ENCODE measurements at regions not wholly inside any gene's neighbourhood (a gene's known extent, or its start where the extent isn't known, plus 50 kb on each side); places are given as distances from the start of the nearest gene placed in this dataset.

DNA sequence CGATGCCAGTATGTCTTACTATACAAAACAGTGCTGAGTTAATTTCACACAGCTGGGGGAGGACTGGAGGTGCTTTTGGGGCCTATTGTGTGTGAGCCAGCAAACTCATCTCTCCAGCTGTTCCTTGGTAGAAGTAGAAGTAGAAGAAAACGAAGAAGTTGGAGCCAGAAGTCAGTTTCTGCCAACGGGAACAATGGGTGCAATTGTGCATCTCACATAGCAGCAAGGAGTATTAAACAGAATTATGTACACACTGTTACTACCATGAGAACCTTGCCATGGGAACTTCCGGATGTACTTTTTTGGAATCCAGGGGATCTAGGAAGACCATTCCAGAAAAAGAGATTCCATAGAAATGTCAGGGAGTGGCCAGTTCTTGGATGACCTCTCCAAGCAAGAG, 88.6 kb downstream of the VCPKMT start:
- no peaks in the 10 kb centered on the region for H3K27me3 ChIP-seq (ENCODE audit: insufficient read depth)
- H3K9me3 Mint-ChIP-seq, result no peaks in the 10 kb centered on the region; the same call in 2 of the 3 replicates
- H3K27ac ChIP-seq (ENCODE audit: low read depth), result no peak overlapping the region
- no peak for ATAC-seq
- no peaks in the 10 kb centered on the region for H3K36me3 ChIP-seq (ENCODE audit: insufficient read depth)
- no peaks in the 10 kb centered on the region for H3F3A ChIP-seq (replicated peaks; ENCODE audit: low read depth)
- no peaks in the 10 kb centered on the region for H3K4me1 Mint-ChIP-seq
- H3K27ac Mint-ChIP-seq, result no peak overlapping the region
- no peak overlapping the region for H3K4me3 ChIP-seq
- H2AFZ ChIP-seq, result no peak overlapping the region
- no peak overlapping the region for H3K4me3 Mint-ChIP-seq
- H3K27me3 Mint-ChIP-seq (ENCODE audit: insufficient read depth, low read depth, poor library complexity), result no peaks in the 10 kb centered on the region
- no peaks in the 10 kb centered on the region for H3K4me1 ChIP-seq (ENCODE audit: insufficient read depth)
- no peaks in the 10 kb centered on the region for H3K9me2 ChIP-seq (ENCODE audit: insufficient read depth)
- DNase-seq (ENCODE audit: low spot score), result no peak
- H3K36me3 Mint-ChIP-seq (ENCODE audit: low read depth), result peaks cover 3% of the 10 kb centered on the region; the same call in 1 of the 3 replicates
- no peaks in the 10 kb centered on the region for H3K79me2 ChIP-seq (replicated peaks; ENCODE audit: insufficient read depth)
- no peak overlapping the region for H3K4me2 ChIP-seq
- TF ChIP-seq, protein P1, sequence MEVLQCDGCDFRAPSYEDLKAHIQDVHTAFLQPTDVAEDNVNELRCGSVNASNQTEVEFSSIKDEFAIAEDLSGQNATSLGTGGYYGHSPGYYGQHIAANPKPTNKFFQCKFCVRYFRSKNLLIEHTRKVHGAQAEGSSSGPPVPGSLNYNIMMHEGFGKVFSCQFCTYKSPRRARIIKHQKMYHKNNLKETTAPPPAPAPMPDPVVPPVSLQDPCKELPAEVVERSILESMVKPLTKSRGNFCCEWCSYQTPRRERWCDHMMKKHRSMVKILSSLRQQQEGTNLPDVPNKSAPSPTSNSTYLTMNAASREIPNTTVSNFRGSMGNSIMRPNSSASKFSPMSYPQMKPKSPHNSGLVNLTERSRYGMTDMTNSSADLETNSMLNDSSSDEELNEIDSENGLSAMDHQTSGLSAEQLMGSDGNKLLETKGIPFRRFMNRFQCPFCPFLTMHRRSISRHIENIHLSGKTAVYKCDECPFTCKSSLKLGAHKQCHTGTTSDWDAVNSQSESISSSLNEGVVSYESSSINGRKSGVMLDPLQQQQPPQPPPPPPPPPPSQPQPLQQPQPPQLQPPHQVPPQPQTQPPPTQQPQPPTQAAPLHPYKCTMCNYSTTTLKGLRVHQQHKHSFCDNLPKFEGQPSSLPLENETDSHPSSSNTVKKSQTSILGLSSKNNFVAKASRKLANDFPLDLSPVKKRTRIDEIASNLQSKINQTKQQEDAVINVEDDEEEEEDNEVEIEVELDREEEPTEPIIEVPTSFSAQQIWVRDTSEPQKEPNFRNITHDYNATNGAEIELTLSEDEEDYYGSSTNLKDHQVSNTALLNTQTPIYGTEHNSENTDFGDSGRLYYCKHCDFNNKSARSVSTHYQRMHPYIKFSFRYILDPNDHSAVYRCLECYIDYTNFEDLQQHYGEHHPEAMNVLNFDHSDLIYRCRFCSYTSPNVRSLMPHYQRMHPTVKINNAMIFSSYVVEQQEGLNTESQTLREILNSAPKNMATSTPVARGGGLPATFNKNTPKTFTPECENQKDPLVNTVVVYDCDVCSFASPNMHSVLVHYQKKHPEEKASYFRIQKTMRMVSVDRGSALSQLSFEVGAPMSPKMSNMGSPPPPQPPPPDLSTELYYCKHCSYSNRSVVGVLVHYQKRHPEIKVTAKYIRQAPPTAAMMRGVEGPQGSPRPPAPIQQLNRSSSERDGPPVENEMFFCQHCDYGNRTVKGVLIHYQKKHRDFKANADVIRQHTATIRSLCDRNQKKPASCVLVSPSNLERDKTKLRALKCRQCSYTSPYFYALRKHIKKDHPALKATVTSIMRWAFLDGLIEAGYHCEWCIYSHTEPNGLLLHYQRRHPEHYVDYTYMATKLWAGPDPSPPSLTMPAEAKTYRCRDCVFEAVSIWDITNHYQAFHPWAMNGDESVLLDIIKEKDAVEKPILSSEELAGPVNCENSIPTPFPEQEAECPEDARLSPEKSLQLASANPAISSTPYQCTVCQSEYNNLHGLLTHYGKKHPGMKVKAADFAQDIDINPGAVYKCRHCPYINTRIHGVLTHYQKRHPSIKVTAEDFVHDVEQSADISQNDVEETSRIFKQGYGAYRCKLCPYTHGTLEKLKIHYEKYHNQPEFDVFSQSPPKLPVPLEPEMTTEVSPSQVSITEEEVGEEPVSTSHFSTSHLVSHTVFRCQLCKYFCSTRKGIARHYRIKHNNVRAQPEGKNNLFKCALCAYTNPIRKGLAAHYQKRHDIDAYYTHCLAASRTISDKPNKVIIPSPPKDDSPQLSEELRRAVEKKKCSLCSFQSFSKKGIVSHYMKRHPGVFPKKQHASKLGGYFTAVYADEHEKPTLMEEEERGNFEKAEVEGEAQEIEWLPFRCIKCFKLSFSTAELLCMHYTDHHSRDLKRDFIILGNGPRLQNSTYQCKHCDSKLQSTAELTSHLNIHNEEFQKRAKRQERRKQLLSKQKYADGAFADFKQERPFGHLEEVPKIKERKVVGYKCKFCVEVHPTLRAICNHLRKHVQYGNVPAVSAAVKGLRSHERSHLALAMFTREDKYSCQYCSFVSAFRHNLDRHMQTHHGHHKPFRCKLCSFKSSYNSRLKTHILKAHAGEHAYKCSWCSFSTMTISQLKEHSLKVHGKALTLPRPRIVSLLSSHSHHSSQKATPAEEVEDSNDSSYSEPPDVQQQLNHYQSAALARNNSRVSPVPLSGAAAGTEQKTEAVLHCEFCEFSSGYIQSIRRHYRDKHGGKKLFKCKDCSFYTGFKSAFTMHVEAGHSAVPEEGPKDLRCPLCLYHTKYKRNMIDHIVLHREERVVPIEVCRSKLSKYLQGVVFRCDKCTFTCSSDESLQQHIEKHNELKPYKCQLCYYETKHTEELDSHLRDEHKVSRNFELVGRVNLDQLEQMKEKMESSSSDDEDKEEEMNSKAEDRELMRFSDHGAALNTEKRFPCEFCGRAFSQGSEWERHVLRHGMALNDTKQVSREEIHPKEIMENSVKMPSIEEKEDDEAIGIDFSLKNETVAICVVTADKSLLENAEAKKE (CRISPR knock-in tag; IDR thresholded peaks at IDR 0.05), result no peak
- TF ChIP-seq, protein P2, sequence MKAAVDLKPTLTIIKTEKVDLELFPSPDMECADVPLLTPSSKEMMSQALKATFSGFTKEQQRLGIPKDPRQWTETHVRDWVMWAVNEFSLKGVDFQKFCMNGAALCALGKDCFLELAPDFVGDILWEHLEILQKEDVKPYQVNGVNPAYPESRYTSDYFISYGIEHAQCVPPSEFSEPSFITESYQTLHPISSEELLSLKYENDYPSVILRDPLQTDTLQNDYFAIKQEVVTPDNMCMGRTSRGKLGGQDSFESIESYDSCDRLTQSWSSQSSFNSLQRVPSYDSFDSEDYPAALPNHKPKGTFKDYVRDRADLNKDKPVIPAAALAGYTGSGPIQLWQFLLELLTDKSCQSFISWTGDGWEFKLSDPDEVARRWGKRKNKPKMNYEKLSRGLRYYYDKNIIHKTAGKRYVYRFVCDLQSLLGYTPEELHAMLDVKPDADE (IDR thresholded peaks at IDR 0.05), result no peak
- TF ChIP-seq JUNB (IDR thresholded peaks at IDR 0.05; ENCODE audit: unreplicated experiment), result no peak
- no peak for TF ChIP-seq NANOG (IDR thresholded peaks at IDR 0.05; ENCODE audit: borderline replicate concordance)
- no peak for TF ChIP-seq ZNF331 (CRISPR knock-in tag; IDR thresholded peaks at IDR 0.05; ENCODE audit: low read depth)
- no peak for TF ChIP-seq CREB1 (CRISPR knock-in tag; IDR thresholded peaks at IDR 0.05; ENCODE audit: low read depth)
- no peak for TF ChIP-seq POLR2AphosphoS5 (IDR thresholded peaks at IDR 0.05; ENCODE audit: low read depth)
- no peak for TF ChIP-seq ZNF114 (CRISPR knock-in tag; IDR thresholded peaks at IDR 0.05)
- TF ChIP-seq, protein P3, sequence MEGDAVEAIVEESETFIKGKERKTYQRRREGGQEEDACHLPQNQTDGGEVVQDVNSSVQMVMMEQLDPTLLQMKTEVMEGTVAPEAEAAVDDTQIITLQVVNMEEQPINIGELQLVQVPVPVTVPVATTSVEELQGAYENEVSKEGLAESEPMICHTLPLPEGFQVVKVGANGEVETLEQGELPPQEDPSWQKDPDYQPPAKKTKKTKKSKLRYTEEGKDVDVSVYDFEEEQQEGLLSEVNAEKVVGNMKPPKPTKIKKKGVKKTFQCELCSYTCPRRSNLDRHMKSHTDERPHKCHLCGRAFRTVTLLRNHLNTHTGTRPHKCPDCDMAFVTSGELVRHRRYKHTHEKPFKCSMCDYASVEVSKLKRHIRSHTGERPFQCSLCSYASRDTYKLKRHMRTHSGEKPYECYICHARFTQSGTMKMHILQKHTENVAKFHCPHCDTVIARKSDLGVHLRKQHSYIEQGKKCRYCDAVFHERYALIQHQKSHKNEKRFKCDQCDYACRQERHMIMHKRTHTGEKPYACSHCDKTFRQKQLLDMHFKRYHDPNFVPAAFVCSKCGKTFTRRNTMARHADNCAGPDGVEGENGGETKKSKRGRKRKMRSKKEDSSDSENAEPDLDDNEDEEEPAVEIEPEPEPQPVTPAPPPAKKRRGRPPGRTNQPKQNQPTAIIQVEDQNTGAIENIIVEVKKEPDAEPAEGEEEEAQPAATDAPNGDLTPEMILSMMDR (conservative IDR thresholded peaks at IDR 0.05; ENCODE audit: low read depth in 2 of 2), result no peak
- TF ChIP-seq EZH2phosphoT487 (IDR thresholded peaks at IDR 0.05; ENCODE audit: unreplicated experiment), result no peak
- TF ChIP-seq, protein P4, sequence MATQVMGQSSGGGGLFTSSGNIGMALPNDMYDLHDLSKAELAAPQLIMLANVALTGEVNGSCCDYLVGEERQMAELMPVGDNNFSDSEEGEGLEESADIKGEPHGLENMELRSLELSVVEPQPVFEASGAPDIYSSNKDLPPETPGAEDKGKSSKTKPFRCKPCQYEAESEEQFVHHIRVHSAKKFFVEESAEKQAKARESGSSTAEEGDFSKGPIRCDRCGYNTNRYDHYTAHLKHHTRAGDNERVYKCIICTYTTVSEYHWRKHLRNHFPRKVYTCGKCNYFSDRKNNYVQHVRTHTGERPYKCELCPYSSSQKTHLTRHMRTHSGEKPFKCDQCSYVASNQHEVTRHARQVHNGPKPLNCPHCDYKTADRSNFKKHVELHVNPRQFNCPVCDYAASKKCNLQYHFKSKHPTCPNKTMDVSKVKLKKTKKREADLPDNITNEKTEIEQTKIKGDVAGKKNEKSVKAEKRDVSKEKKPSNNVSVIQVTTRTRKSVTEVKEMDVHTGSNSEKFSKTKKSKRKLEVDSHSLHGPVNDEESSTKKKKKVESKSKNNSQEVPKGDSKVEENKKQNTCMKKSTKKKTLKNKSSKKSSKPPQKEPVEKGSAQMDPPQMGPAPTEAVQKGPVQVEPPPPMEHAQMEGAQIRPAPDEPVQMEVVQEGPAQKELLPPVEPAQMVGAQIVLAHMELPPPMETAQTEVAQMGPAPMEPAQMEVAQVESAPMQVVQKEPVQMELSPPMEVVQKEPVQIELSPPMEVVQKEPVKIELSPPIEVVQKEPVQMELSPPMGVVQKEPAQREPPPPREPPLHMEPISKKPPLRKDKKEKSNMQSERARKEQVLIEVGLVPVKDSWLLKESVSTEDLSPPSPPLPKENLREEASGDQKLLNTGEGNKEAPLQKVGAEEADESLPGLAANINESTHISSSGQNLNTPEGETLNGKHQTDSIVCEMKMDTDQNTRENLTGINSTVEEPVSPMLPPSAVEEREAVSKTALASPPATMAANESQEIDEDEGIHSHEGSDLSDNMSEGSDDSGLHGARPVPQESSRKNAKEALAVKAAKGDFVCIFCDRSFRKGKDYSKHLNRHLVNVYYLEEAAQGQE (IDR thresholded peaks at IDR 0.05; ENCODE audit: unreplicated experiment), result no peak
- no peak for TF ChIP-seq STAT1 (IDR thresholded peaks at IDR 0.05; ENCODE audit: unreplicated experiment)
- no peak for TF ChIP-seq EZH2 (IDR thresholded peaks at IDR 0.05; ENCODE audit: low read depth, unreplicated experiment)
- H4K20me1 ChIP-seq (replicated peaks; ENCODE audit: insufficient read depth), result no peaks in the 10 kb centered on the region

Measured in GM23338 (cell line).